H1 (cell line): ENCODE measurements at regions not wholly inside any gene's neighbourhood (a gene's known extent, or its start where the extent isn't known, plus 50 kb on each side); places are given as distances from the start of the nearest gene placed in this dataset.

Experiments
- CTCF ChIA-PET: fragments of 300-600 bp; sonication (Branson Sonifier 250); formaldehyde crosslinking; loops from one replicate; lab custom pipeline; 2021; ENCODE audit not compliant: partially characterized antibody; lab: Charles Lee
- POLR2A ChIA-PET: fragments of 300-600 bp; sonication (Branson Sonifier 250); formaldehyde crosslinking; loops from one replicate; lab custom pipeline; 2021; ENCODE audit warnings: inconsistent platforms; ENCODE audit not compliant: partially characterized antibody; lab: Charles Lee
- DNase-seq, 2 experiments: peaks; one replicate each; pipeline versions ENCODE4 v3.0.0 to v3.0.0-alpha.2; 2010 to 2022; ENCODE audit warnings: low spot score in 2 of 2, low read depth in 1 of 2, mixed read lengths in 1 of 2
- FAIRE-seq: peaks from 2 replicates; lab custom pipeline; 2011; peaks lifted over from hg19 to GRCh38; lab: Jason Lieb, UNC
- H2AFZ ChIP-seq: 2 replicates; pipeline ENCODE4 v1.8.1; 2012; ENCODE audit warnings: low read length, inconsistent platforms
- H2AK5ac ChIP-seq: 2 replicates; pipeline ENCODE4 v1.6.1; 2013; ENCODE audit warnings: low read depth, low read length
- H2BK120ac ChIP-seq: replicated peaks from 2 replicates; pipeline ENCODE3; 2013; ENCODE audit warnings: low read depth, low read length, inconsistent platforms
- H2BK12ac ChIP-seq: 2 replicates; pipeline ENCODE4 v1.6.1; 2013; ENCODE audit warnings: low read depth, low read length
- H2BK15ac ChIP-seq: 2 replicates; pipeline ENCODE4 v1.6.1; 2013; ENCODE audit warnings: low read length
- H2BK20ac ChIP-seq: 2 replicates; pipeline ENCODE4 v1.6.1; 2013; ENCODE audit warnings: low read length
- H2BK5ac ChIP-seq: 2 replicates; pipeline ENCODE4 v1.6.1; 2013; ENCODE audit warnings: low read depth, low read length
- H3K14ac ChIP-seq: 2 replicates; pipeline ENCODE4 v1.6.1; 2013; ENCODE audit warnings: inconsistent platforms; ENCODE audit not compliant: insufficient read length
- H3K18ac ChIP-seq: 2 replicates; pipeline ENCODE4 v1.6.1; 2013; ENCODE audit warnings: low read length; ENCODE audit errors: extremely low read depth
- H3K23ac ChIP-seq: 2 replicates; pipeline ENCODE4 v1.6.1; 2013; ENCODE audit warnings: inconsistent platforms; ENCODE audit not compliant: insufficient read length
- H3K23me2 ChIP-seq: 2 replicates; pipeline ENCODE4 v1.6.1; 2013; ENCODE audit warnings: low read depth, low read length
- H3K27ac ChIP-seq: 2 replicates; pipeline ENCODE4 v1.6.1; 2011; ENCODE audit warnings: low read depth, low read length, inconsistent platforms
- H3K27me3 ChIP-seq, 4 experiments: replicated peaks in 1 of 4; 1 replicate in 1 of 4; 2 replicates in 3 of 4; pipeline versions ENCODE4 v1.6.1 to v1.8.1; 2011 to 2013; ENCODE audit warnings: low read length in 3 of 4, mild to moderate bottlenecking in 3 of 4, inconsistent platforms in 2 of 4, mixed read lengths in 2 of 4, moderate library complexity in 1 of 4; ENCODE audit not compliant: control insufficient read depth in 3 of 4, insufficient read depth in 3 of 4; ENCODE audit errors: extremely low read depth in 1 of 4
- H3K36me3 ChIP-seq, 4 experiments: 2 replicates each; pipeline versions ENCODE4 v1.6.1 to v1.8.1; 2011 to 2013; ENCODE audit warnings: mild to moderate bottlenecking in 4 of 4, low read length in 3 of 4, moderate library complexity in 2 of 4, control low read depth in 1 of 4, inconsistent platforms in 1 of 4; ENCODE audit not compliant: insufficient read depth in 4 of 4, control insufficient read depth in 2 of 4
- H3K4ac ChIP-seq: replicated peaks from 2 replicates; pipeline ENCODE3; 2013; ENCODE audit warnings: low read length, low read depth, mixed read lengths, inconsistent platforms; ENCODE audit not compliant: insufficient read length
- H3K4me1 ChIP-seq, 4 experiments: replicated peaks in 1 of 4; 1 replicate in 1 of 4; 2 replicates in 3 of 4; pipeline versions ENCODE4 v1.6.1 to v1.8.1; 2011 to 2013; ENCODE audit warnings: low read length in 3 of 4, inconsistent platforms in 2 of 4, mixed read lengths in 1 of 4; ENCODE audit not compliant: insufficient read depth in 4 of 4, control insufficient read depth in 3 of 4
- H3K4me2 ChIP-seq, 2 experiments: 2 replicates each; pipeline versions ENCODE4 v1.6.1 to v1.8.1; 2011 to 2013; ENCODE audit warnings: low read depth in 2 of 2, low read length in 2 of 2, control low read depth in 1 of 2, inconsistent platforms in 1 of 2, mild to moderate bottlenecking in 1 of 2; ENCODE audit not compliant: insufficient read depth in 1 of 2
- H3K4me3 ChIP-seq, 4 experiments: fragments of 200-600, 300-600 bp in 1 of 4; sonication (generic), shearing (Covaris generic), sonication (Bioruptor Twin) in 1 of 4; 2 replicates each; pipeline versions ENCODE4 v1.5.1 to v1.8.1; 2011 to 2016; ENCODE audit warnings: low read length in 4 of 4, low read depth in 3 of 4, control low read depth in 2 of 4, inconsistent platforms in 2 of 4, mild to moderate bottlenecking in 2 of 4, mixed read lengths in 1 of 4, moderate library complexity in 1 of 4; ENCODE audit not compliant: insufficient read depth in 2 of 4; ENCODE audit errors: extremely low read depth in 1 of 4
- H3K56ac ChIP-seq: replicated peaks from 2 replicates; pipeline ENCODE3; 2013; ENCODE audit warnings: low read depth, mild to moderate bottlenecking, mixed read lengths, low read length, inconsistent platforms; ENCODE audit not compliant: insufficient read length
- H3K79me1 ChIP-seq: 2 replicates; pipeline ENCODE4 v1.6.1; 2013; ENCODE audit warnings: low read depth, low read length, control low read depth
- H3K79me2 ChIP-seq, 2 experiments: 2 replicates each; pipeline versions ENCODE4 v1.6.1 to v1.8.1; 2012 to 2013; ENCODE audit warnings: low read length in 2 of 2, mild to moderate bottlenecking in 2 of 2, inconsistent platforms in 1 of 2; ENCODE audit not compliant: insufficient read depth in 2 of 2, control insufficient read depth in 1 of 2
- H3K9ac ChIP-seq, 4 experiments: replicated peaks in 1 of 4; 1 replicate in 1 of 4; 2 replicates in 3 of 4; pipeline versions ENCODE4 v1.6.1 to v1.8.1; 2011 to 2013; ENCODE audit warnings: low read depth in 3 of 4, low read length in 3 of 4, control low read depth in 2 of 4, mild to moderate bottlenecking in 2 of 4, moderate library complexity in 2 of 4, inconsistent platforms in 1 of 4; ENCODE audit errors: extremely low read depth in 1 of 4
- H3K9me3 ChIP-seq, 2 experiments: 2 replicates each; pipeline versions ENCODE4 v1.6.1 to v1.8.1; 2012 to 2013; ENCODE audit warnings: mild to moderate bottlenecking in 2 of 2, moderate library complexity in 2 of 2, control low read depth in 1 of 2, inconsistent platforms in 1 of 2, low read depth in 1 of 2, low read length in 1 of 2, mixed read lengths in 1 of 2; ENCODE audit not compliant: insufficient read depth in 2 of 2
- H4K20me1 ChIP-seq, 2 experiments: replicated peaks in 1 of 2; 2 replicates each; pipeline versions ENCODE3 to v1.8.1; 2011 to 2013; ENCODE audit warnings: inconsistent platforms in 2 of 2, low read length in 2 of 2, mild to moderate bottlenecking in 1 of 2; ENCODE audit not compliant: insufficient read depth in 2 of 2, control insufficient read depth in 1 of 2
- H4K5ac ChIP-seq: 2 replicates; pipeline ENCODE4 v1.6.1; 2013; ENCODE audit warnings: low read length, low read depth, mixed read lengths, inconsistent platforms; ENCODE audit not compliant: insufficient read length
- H4K8ac ChIP-seq: 2 replicates; pipeline ENCODE4 v1.8.0; 2013; ENCODE audit warnings: mild to moderate bottlenecking, moderate library complexity, low read length, inconsistent platforms; ENCODE audit not compliant: insufficient read depth; ENCODE audit errors: extremely low read depth
- H4K91ac ChIP-seq: replicated peaks from 2 replicates; pipeline ENCODE3; 2013; ENCODE audit warnings: low read length, mixed read lengths, inconsistent platforms; ENCODE audit not compliant: insufficient read length
- BACH1 ChIP-seq: IDR thresholded peaks from 2 replicates; pipeline ENCODE4 v1.6.1; 2012; ENCODE audit warnings: low read length, improper control_type of control experiment
- BCL11A ChIP-seq, 2 experiments: IDR thresholded peaks; one replicate each; pipeline ENCODE4 v1.6.1; 2011; ENCODE audit warnings: low read depth in 2 of 2, low read length in 2 of 2, mild to moderate bottlenecking in 2 of 2
- CBX5 ChIP-seq: fragments of 300-800, 300-1000 bp; sonication (generic); IDR thresholded peaks from 2 replicates; pipeline ENCODE4 v1.7.1; 2016; ENCODE audit warnings: antibody characterized with exemption, low read length, low read depth
- JUND ChIP-seq: IDR thresholded peaks from 2 replicates; pipeline ENCODE4 v1.6.1; 2011; ENCODE audit warnings: mild to moderate bottlenecking, improper control_type of control experiment, low read length
- MAFK ChIP-seq: IDR thresholded peaks from 2 replicates; pipeline ENCODE4 v1.6.1; 2012; ENCODE audit warnings: low read depth, mild to moderate bottlenecking, improper control_type of control experiment, low read length
- NRF1 ChIP-seq: IDR thresholded peaks from 2 replicates; pipeline ENCODE4 v1.6.1; 2011; ENCODE audit warnings: mild to moderate bottlenecking, low read depth, low read length, improper control_type of control experiment
- POU5F1 ChIP-seq: IDR thresholded peaks from 2 replicates; pipeline ENCODE4 v1.6.1; 2011; ENCODE audit warnings: low read depth, mild to moderate bottlenecking, low read length, moderate library complexity
- YY1 ChIP-seq: IDR thresholded peaks from 2 replicates; pipeline ENCODE4 v1.6.1; 2011; ENCODE audit warnings: low read depth, mild to moderate bottlenecking, low read length
- WGBS, 2 experiments: shearing (Covaris generic) in 1 of 2; methylation state at CpG; one replicate each; pipeline versions ENCODE4 v1.1.6 to v1.1.7; 2013 to 2015; ENCODE audit warnings: low lambda C conversion rate in 2 of 2, mixed read lengths in 2 of 2, inconsistent platforms in 1 of 2, low coverage in 1 of 2, missing lambda C conversion rate in 1 of 2; ENCODE audit not compliant: insufficient replicate concordance in 2 of 2, insufficient coverage in 1 of 2, insufficient read length in 1 of 2; ENCODE audit errors: extremely low coverage in 1 of 2, missing lambda C conversion rate in 1 of 2; 5-methylcytosine and 5-hydroxymethylcytosine counted together
- TF ChIP-seq, protein P1 (sequence below): IDR thresholded peaks from 2 replicates; pipeline ENCODE4 v1.6.1; 2012; ENCODE audit warnings: inconsistent platforms

DNA sequence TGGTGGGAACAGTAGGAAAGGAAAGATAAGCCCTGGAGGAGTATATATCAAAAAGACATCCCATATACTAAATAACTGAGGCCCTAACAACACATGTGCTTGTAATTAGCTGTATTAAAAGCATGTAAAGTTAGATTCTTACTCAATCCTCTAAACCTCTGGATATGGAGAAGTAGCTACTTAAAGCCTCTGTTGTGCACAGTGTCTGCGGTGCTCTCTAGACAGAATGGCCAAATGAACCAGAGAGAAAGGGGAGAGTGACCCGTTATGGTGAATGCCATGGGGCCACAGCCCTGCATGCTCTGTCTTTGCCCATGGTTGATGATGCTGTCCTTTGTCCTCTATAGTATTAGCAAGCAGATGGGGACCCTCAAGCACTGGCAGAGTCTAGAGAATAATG is 104.4 kb upstream of the SLC8A1 start:
- H3K36me3 ChIP-seq = no peaks in the 10 kb centered on the region
- H3K23me2 ChIP-seq = no peaks in the 10 kb centered on the region; the same call in 1 of the 2 replicates
- peak overlapping the region; percentile 52; the same call in 1 of the 2 replicates for H2AFZ ChIP-seq
- H3K79me2 ChIP-seq = no peaks in the 10 kb centered on the region
- no peak overlapping the region for H2BK12ac ChIP-seq
- no peak overlapping the region for H2BK20ac ChIP-seq
- ChIA-PET CTCF (interaction anchor here (0.9 to 4.8 kb wide), 14 partner anchors 9 to 642 kb away, joined by 3 to 42 read pairs (median 8); partner anchors contain the start of gene SLC8A1), POLR2A (no interaction called here)
- H2BK15ac ChIP-seq = no peak overlapping the region
- H3K79me1 ChIP-seq = no peaks in the 10 kb centered on the region
- H4K91ac ChIP-seq = no peak overlapping the region
- H3K4ac ChIP-seq = no peak overlapping the region
- H3K27ac ChIP-seq = no peak overlapping the region
- FAIRE-seq = no peak
- H4K5ac ChIP-seq = no peak overlapping the region
- H2BK5ac ChIP-seq = no peak overlapping the region
- no peak overlapping the region for H3K4me3 ChIP-seq
- H3K9me3 ChIP-seq = no peaks in the 10 kb centered on the region
- no peaks in the 10 kb centered on the region for H3K27me3 ChIP-seq
- no peak overlapping the region for H3K56ac ChIP-seq
- DNase-seq = no peak
- no peak overlapping the region for H3K9ac ChIP-seq
- TF ChIP-seq JUND (no peak), BACH1 (no peak), YY1 (no peak), POU5F1 (no peak), BCL11A (IDR thresholded peaks at IDR 0.05; ENCODE audit: low read depth in 2 of 2, low read length in 2 of 2) (no peak), CBX5 (no peak), MAFK (no peak), NRF1 (no peak)
- TF ChIP-seq, protein P1, sequence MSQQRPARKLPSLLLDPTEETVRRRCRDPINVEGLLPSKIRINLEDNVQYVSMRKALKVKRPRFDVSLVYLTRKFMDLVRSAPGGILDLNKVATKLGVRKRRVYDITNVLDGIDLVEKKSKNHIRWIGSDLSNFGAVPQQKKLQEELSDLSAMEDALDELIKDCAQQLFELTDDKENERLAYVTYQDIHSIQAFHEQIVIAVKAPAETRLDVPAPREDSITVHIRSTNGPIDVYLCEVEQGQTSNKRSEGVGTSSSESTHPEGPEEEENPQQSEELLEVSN = no peak
- H3K4me2 ChIP-seq = no peak overlapping the region
- no peaks in the 10 kb centered on the region for H4K20me1 ChIP-seq
- no peak overlapping the region for H4K8ac ChIP-seq
- H3K14ac ChIP-seq = no peak overlapping the region
- H3K18ac ChIP-seq = no peak overlapping the region
- H2BK120ac ChIP-seq = no peak overlapping the region
- H3K4me1 ChIP-seq = no peaks in the 10 kb centered on the region
- H2AK5ac ChIP-seq = no peak overlapping the region
- 69% methylated on average over 2 of the region's 2 CpGs; no CpG with 5 or more reads in 1 of the 2 experiments for WGBS, 2 experiments
- H3K23ac ChIP-seq = no peak overlapping the region
